H1 (cell line): ENCODE measurements at regions not wholly inside any gene's neighbourhood (a gene's known extent, or its start where the extent isn't known, plus 50 kb on each side); places are given as distances from the start of the nearest gene placed in this dataset.

Source experiments
- CTCF ChIA-PET: fragments of 300-600 bp; sonication (Branson Sonifier 250); formaldehyde crosslinking; loops from one replicate; lab custom pipeline; 2021; ENCODE audit not compliant: partially characterized antibody; lab: Charles Lee
- POLR2A ChIA-PET: fragments of 300-600 bp; sonication (Branson Sonifier 250); formaldehyde crosslinking; loops from one replicate; lab custom pipeline; 2021; ENCODE audit warnings: inconsistent platforms; ENCODE audit not compliant: partially characterized antibody; lab: Charles Lee
- DNase-seq, 2 experiments: peaks; one replicate each; pipeline versions ENCODE4 v3.0.0 to v3.0.0-alpha.2; 2010 to 2022; ENCODE audit warnings: low spot score in 2 of 2, low read depth in 1 of 2, mixed read lengths in 1 of 2
- FAIRE-seq: peaks from 2 replicates; lab custom pipeline; 2011; peaks lifted over from hg19 to GRCh38; lab: Jason Lieb, UNC
- H2AFZ ChIP-seq: 2 replicates; pipeline ENCODE4 v1.8.1; 2012; ENCODE audit warnings: low read length, inconsistent platforms
- H2AK5ac ChIP-seq: 2 replicates; pipeline ENCODE4 v1.6.1; 2013; ENCODE audit warnings: low read depth, low read length
- H2BK120ac ChIP-seq: replicated peaks from 2 replicates; pipeline ENCODE3; 2013; ENCODE audit warnings: low read depth, low read length, inconsistent platforms
- H2BK12ac ChIP-seq: 2 replicates; pipeline ENCODE4 v1.6.1; 2013; ENCODE audit warnings: low read depth, low read length
- H2BK15ac ChIP-seq: 2 replicates; pipeline ENCODE4 v1.6.1; 2013; ENCODE audit warnings: low read length
- H2BK20ac ChIP-seq: 2 replicates; pipeline ENCODE4 v1.6.1; 2013; ENCODE audit warnings: low read length
- H2BK5ac ChIP-seq: 2 replicates; pipeline ENCODE4 v1.6.1; 2013; ENCODE audit warnings: low read depth, low read length
- H3K14ac ChIP-seq: 2 replicates; pipeline ENCODE4 v1.6.1; 2013; ENCODE audit warnings: inconsistent platforms; ENCODE audit not compliant: insufficient read length
- H3K18ac ChIP-seq: 2 replicates; pipeline ENCODE4 v1.6.1; 2013; ENCODE audit warnings: low read length; ENCODE audit errors: extremely low read depth
- H3K23ac ChIP-seq: 2 replicates; pipeline ENCODE4 v1.6.1; 2013; ENCODE audit warnings: inconsistent platforms; ENCODE audit not compliant: insufficient read length
- H3K23me2 ChIP-seq: 2 replicates; pipeline ENCODE4 v1.6.1; 2013; ENCODE audit warnings: low read depth, low read length
- H3K27ac ChIP-seq: 2 replicates; pipeline ENCODE4 v1.6.1; 2011; ENCODE audit warnings: low read depth, low read length, inconsistent platforms
- H3K27me3 ChIP-seq, 4 experiments: replicated peaks in 1 of 4; 1 replicate in 1 of 4; 2 replicates in 3 of 4; pipeline versions ENCODE4 v1.6.1 to v1.8.1; 2011 to 2013; ENCODE audit warnings: low read length in 3 of 4, mild to moderate bottlenecking in 3 of 4, inconsistent platforms in 2 of 4, mixed read lengths in 2 of 4, moderate library complexity in 1 of 4; ENCODE audit not compliant: control insufficient read depth in 3 of 4, insufficient read depth in 3 of 4; ENCODE audit errors: extremely low read depth in 1 of 4
- H3K36me3 ChIP-seq, 4 experiments: 2 replicates each; pipeline versions ENCODE4 v1.6.1 to v1.8.1; 2011 to 2013; ENCODE audit warnings: mild to moderate bottlenecking in 4 of 4, low read length in 3 of 4, moderate library complexity in 2 of 4, control low read depth in 1 of 4, inconsistent platforms in 1 of 4; ENCODE audit not compliant: insufficient read depth in 4 of 4, control insufficient read depth in 2 of 4
- H3K4ac ChIP-seq: replicated peaks from 2 replicates; pipeline ENCODE3; 2013; ENCODE audit warnings: low read length, low read depth, mixed read lengths, inconsistent platforms; ENCODE audit not compliant: insufficient read length
- H3K4me1 ChIP-seq, 4 experiments: replicated peaks in 1 of 4; 1 replicate in 1 of 4; 2 replicates in 3 of 4; pipeline versions ENCODE4 v1.6.1 to v1.8.1; 2011 to 2013; ENCODE audit warnings: low read length in 3 of 4, inconsistent platforms in 2 of 4, mixed read lengths in 1 of 4; ENCODE audit not compliant: insufficient read depth in 4 of 4, control insufficient read depth in 3 of 4
- H3K4me2 ChIP-seq, 2 experiments: 2 replicates each; pipeline versions ENCODE4 v1.6.1 to v1.8.1; 2011 to 2013; ENCODE audit warnings: low read depth in 2 of 2, low read length in 2 of 2, control low read depth in 1 of 2, inconsistent platforms in 1 of 2, mild to moderate bottlenecking in 1 of 2; ENCODE audit not compliant: insufficient read depth in 1 of 2
- H3K4me3 ChIP-seq, 4 experiments: fragments of 200-600, 300-600 bp in 1 of 4; sonication (generic), shearing (Covaris generic), sonication (Bioruptor Twin) in 1 of 4; 2 replicates each; pipeline versions ENCODE4 v1.5.1 to v1.8.1; 2011 to 2016; ENCODE audit warnings: low read length in 4 of 4, low read depth in 3 of 4, control low read depth in 2 of 4, inconsistent platforms in 2 of 4, mild to moderate bottlenecking in 2 of 4, mixed read lengths in 1 of 4, moderate library complexity in 1 of 4; ENCODE audit not compliant: insufficient read depth in 2 of 4; ENCODE audit errors: extremely low read depth in 1 of 4
- H3K56ac ChIP-seq: replicated peaks from 2 replicates; pipeline ENCODE3; 2013; ENCODE audit warnings: low read depth, mild to moderate bottlenecking, mixed read lengths, low read length, inconsistent platforms; ENCODE audit not compliant: insufficient read length
- H3K79me1 ChIP-seq: 2 replicates; pipeline ENCODE4 v1.6.1; 2013; ENCODE audit warnings: low read depth, low read length, control low read depth
- H3K79me2 ChIP-seq, 2 experiments: 2 replicates each; pipeline versions ENCODE4 v1.6.1 to v1.8.1; 2012 to 2013; ENCODE audit warnings: low read length in 2 of 2, mild to moderate bottlenecking in 2 of 2, inconsistent platforms in 1 of 2; ENCODE audit not compliant: insufficient read depth in 2 of 2, control insufficient read depth in 1 of 2
- H3K9ac ChIP-seq, 4 experiments: replicated peaks in 1 of 4; 1 replicate in 1 of 4; 2 replicates in 3 of 4; pipeline versions ENCODE4 v1.6.1 to v1.8.1; 2011 to 2013; ENCODE audit warnings: low read depth in 3 of 4, low read length in 3 of 4, control low read depth in 2 of 4, mild to moderate bottlenecking in 2 of 4, moderate library complexity in 2 of 4, inconsistent platforms in 1 of 4; ENCODE audit errors: extremely low read depth in 1 of 4
- H3K9me3 ChIP-seq, 2 experiments: 2 replicates each; pipeline versions ENCODE4 v1.6.1 to v1.8.1; 2012 to 2013; ENCODE audit warnings: mild to moderate bottlenecking in 2 of 2, moderate library complexity in 2 of 2, control low read depth in 1 of 2, inconsistent platforms in 1 of 2, low read depth in 1 of 2, low read length in 1 of 2, mixed read lengths in 1 of 2; ENCODE audit not compliant: insufficient read depth in 2 of 2
- H4K20me1 ChIP-seq, 2 experiments: replicated peaks in 1 of 2; 2 replicates each; pipeline versions ENCODE3 to v1.8.1; 2011 to 2013; ENCODE audit warnings: inconsistent platforms in 2 of 2, low read length in 2 of 2, mild to moderate bottlenecking in 1 of 2; ENCODE audit not compliant: insufficient read depth in 2 of 2, control insufficient read depth in 1 of 2
- H4K5ac ChIP-seq: 2 replicates; pipeline ENCODE4 v1.6.1; 2013; ENCODE audit warnings: low read length, low read depth, mixed read lengths, inconsistent platforms; ENCODE audit not compliant: insufficient read length
- H4K8ac ChIP-seq: 2 replicates; pipeline ENCODE4 v1.8.0; 2013; ENCODE audit warnings: mild to moderate bottlenecking, moderate library complexity, low read length, inconsistent platforms; ENCODE audit not compliant: insufficient read depth; ENCODE audit errors: extremely low read depth
- H4K91ac ChIP-seq: replicated peaks from 2 replicates; pipeline ENCODE3; 2013; ENCODE audit warnings: low read length, mixed read lengths, inconsistent platforms; ENCODE audit not compliant: insufficient read length
- ASH2L ChIP-seq: fragments of 200-600, 300-600 bp; sonication (generic); IDR thresholded peaks from one replicate; pipeline ENCODE4 v1.7.1; 2017; ENCODE audit warnings: low read length
- HDAC2 ChIP-seq, 2 experiments: fragments of 300-600 bp in 1 of 2; sonication (generic) in 1 of 2; IDR thresholded peaks; 2 replicates each; pipeline ENCODE4 v1.6.1; 2011 to 2012; ENCODE audit warnings: low read depth in 2 of 2, low read length in 2 of 2, mild to moderate bottlenecking in 2 of 2, moderate library complexity in 2 of 2, borderline replicate concordance in 1 of 2, inconsistent platforms in 1 of 2
- KDM1A ChIP-seq: fragments of 200-600, 300-600 bp; sonication (generic); IDR thresholded peaks from 2 replicates; pipeline ENCODE4 v1.7.1; 2016; ENCODE audit warnings: mild to moderate bottlenecking, low read length, borderline replicate concordance
- NRF1 ChIP-seq: IDR thresholded peaks from 2 replicates; pipeline ENCODE4 v1.6.1; 2011; ENCODE audit warnings: mild to moderate bottlenecking, low read depth, low read length, improper control_type of control experiment
- PHF8 ChIP-seq: fragments of 200-600 bp; sonication (generic); conservative IDR thresholded peaks from 2 replicates; pipeline ENCODE4 v1.7.1; 2012; ENCODE audit warnings: low read depth, mild to moderate bottlenecking, inconsistent platforms, low read length, moderate library complexity
- RFX5 ChIP-seq: IDR thresholded peaks from 2 replicates; pipeline ENCODE4 v1.6.1; 2011; ENCODE audit warnings: low read depth, low read length, improper control_type of control experiment, borderline replicate concordance
- TAF1 ChIP-seq: IDR thresholded peaks from 2 replicates; pipeline ENCODE4 v1.6.1; 2011; ENCODE audit warnings: mild to moderate bottlenecking, low read depth, low read length
- TCF12 ChIP-seq: IDR thresholded peaks from 2 replicates; pipeline ENCODE4 v1.6.1; 2011; ENCODE audit warnings: low read depth, mild to moderate bottlenecking, low read length
- TEAD4 ChIP-seq: IDR thresholded peaks from 2 replicates; pipeline ENCODE4 v1.6.1; 2012; ENCODE audit warnings: low read depth, low read length, inconsistent platforms, mixed read lengths
- WGBS, 2 experiments: shearing (Covaris generic) in 1 of 2; methylation state at CpG; one replicate each; pipeline versions ENCODE4 v1.1.6 to v1.1.7; 2013 to 2015; ENCODE audit warnings: low lambda C conversion rate in 2 of 2, mixed read lengths in 2 of 2, inconsistent platforms in 1 of 2, low coverage in 1 of 2, missing lambda C conversion rate in 1 of 2; ENCODE audit not compliant: insufficient replicate concordance in 2 of 2, insufficient coverage in 1 of 2, insufficient read length in 1 of 2; ENCODE audit errors: extremely low coverage in 1 of 2, missing lambda C conversion rate in 1 of 2; 5-methylcytosine and 5-hydroxymethylcytosine counted together

GRCh38 chr4:178448372-178449035, 1006.3 kb upstream of the AGA start:
- H4K91ac ChIP-seq, result no peak overlapping the region
- no peaks in the 10 kb centered on the region for H3K79me2 ChIP-seq
- TF ChIP-seq HDAC2 (IDR thresholded peaks at IDR 0.05; ENCODE audit: borderline replicate concordance in 1 of 2, low read depth in 2 of 2, low read length in 2 of 2), result no peak
- no peak for TF ChIP-seq TEAD4
- TF ChIP-seq RFX5, result no peak
- TF ChIP-seq ASH2L, result no peak
- TF ChIP-seq PHF8, result no peak
- TF ChIP-seq TAF1, result no peak
- TF ChIP-seq KDM1A, result no peak
- no peak for TF ChIP-seq TCF12
- no peak for TF ChIP-seq NRF1
- no peak overlapping the region for H3K18ac ChIP-seq
- H2BK120ac ChIP-seq, result no peak overlapping the region
- H2AK5ac ChIP-seq, result no peak overlapping the region
- WGBS, 2 experiments, result 96% methylated on average over 2 of the region's 2 CpGs; no CpG with 5 or more reads in 1 of the 2 experiments
- H3K56ac ChIP-seq, result no peak overlapping the region
- H2BK5ac ChIP-seq, result no peak overlapping the region
- no peak overlapping the region for H2BK12ac ChIP-seq
- no peak overlapping the region for H3K4me2 ChIP-seq
- no peak overlapping the region for H4K5ac ChIP-seq
- no peak overlapping the region for H2BK15ac ChIP-seq
- no peak overlapping the region for H4K8ac ChIP-seq
- ChIA-PET POLR2A (interaction anchor here (0.7 kb wide), 1 partner anchor 178 kb away, joined by 3 read pairs; no protein-coding TSS in a partner anchor), CTCF (interaction anchor here (0.6 kb wide), 1 partner anchor 1135 kb away, joined by 5 read pairs; no protein-coding TSS in a partner anchor)
- no peak overlapping the region for H2AFZ ChIP-seq
- H3K9me3 ChIP-seq, result no peaks in the 10 kb centered on the region
- H4K20me1 ChIP-seq, result no peaks in the 10 kb centered on the region
- H3K79me1 ChIP-seq, result no peaks in the 10 kb centered on the region
- no peak overlapping the region for H3K23ac ChIP-seq
- H3K14ac ChIP-seq, result no peak overlapping the region
- H3K4ac ChIP-seq, result no peak overlapping the region
- no peaks in the 10 kb centered on the region for H3K4me1 ChIP-seq
- no peak overlapping the region for H3K4me3 ChIP-seq
- DNase-seq (no peak), FAIRE-seq (no peak)
- H3K27me3 ChIP-seq, result no peaks in the 10 kb centered on the region
- no peak overlapping the region for H3K9ac ChIP-seq
- H2BK20ac ChIP-seq, result no peak overlapping the region
- H3K27ac ChIP-seq, result no peak overlapping the region
- no peaks in the 10 kb centered on the region for H3K23me2 ChIP-seq
- no peaks in the 10 kb centered on the region for H3K36me3 ChIP-seq
